HCT116 (cell line): ENCODE measurements at regions not wholly inside any gene's neighbourhood (a gene's known extent, or its start where the extent isn't known, plus 50 kb on each side); places are given as distances from the start of the nearest gene placed in this dataset.

Experiments used
- ATAC-seq: fragments of 200-7000 bp; cut with Tn5 transposase; 2 replicates; pipeline ENCODE4 v1.9.1; 2020; ENCODE audit warnings: mild to moderate bottlenecking, moderate library complexity
- BruUV-seq: library from RNA; stranded (reverse); fragments of 400-500 nt; replicated peaks from 2 replicates; lab custom pipeline; 2021; lab: Mats Ljungman, UMichigan
- CTCF ChIA-PET: fragments of 300-600 bp; sonication (Branson Sonifier 250); formaldehyde crosslinking; loops from one replicate; lab custom pipeline; 2021; ENCODE audit warnings: antibody characterized with exemption; lab: Charles Lee
- POLR2A ChIA-PET: fragments of 300-600, 350-600 bp; sonication (Branson Sonifier 250); formaldehyde crosslinking; loops from one replicate; lab custom pipeline; 2021; ENCODE audit warnings: antibody characterized with exemption; lab: Charles Lee
- RAD21 ChIA-PET, 2 experiments: fragments of 300-600 bp; sonication (Branson Sonifier 250); formaldehyde crosslinking; loops; one replicate each; lab custom pipeline; 2023; ENCODE audit warnings: low total read pairs in 2 of 2; ENCODE audit not compliant: uncharacterized antibody in 2 of 2, unreplicated experiment in 2 of 2, low non-redundant PET in 1 of 2; lab: Charles Lee
- DNase-seq: peaks from one replicate; pipeline ENCODE4 v3.0.0-alpha.2; 2010; ENCODE audit warnings: low read depth, low spot score
- H2AFZ ChIP-seq: fragments of 200-600 bp; shearing (Covaris generic), sonication (generic); 2 replicates; pipeline ENCODE4 v1.6.1; 2017; ENCODE audit warnings: low read depth, mixed run types, mixed read lengths, antibody characterized with exemption, low read length; ENCODE audit not compliant: poor library complexity, severe bottlenecking
- H3K27ac ChIP-seq: 2 replicates; pipeline ENCODE4 v1.5.1; 2012; ENCODE audit warnings: low read depth, low read length
- H3K27me3 ChIP-seq: fragments of 200-600 bp; sonication (generic); 2 replicates; pipeline ENCODE4 v1.6.1; 2016; ENCODE audit warnings: mixed run types, low read length, mixed read lengths; ENCODE audit not compliant: insufficient read depth
- H3K36me3 ChIP-seq, 2 experiments: fragments of 200-500 bp in 1 of 2; fragments of 200-600 bp in 1 of 2; sonication (Bioruptor generic) in 1 of 2; sonication (generic) in 1 of 2; 2 replicates each; pipeline versions ENCODE4 v1.5.1 to v1.6.1; 2014 to 2016; ENCODE audit warnings: low read length in 2 of 2, inconsistent platforms in 1 of 2, mixed read lengths in 1 of 2, mixed run types in 1 of 2; ENCODE audit not compliant: insufficient read depth in 2 of 2, control insufficient read depth in 1 of 2
- H3K4me1 ChIP-seq, 2 experiments: fragments of 200-600 bp in 1 of 2; sonication (generic) in 1 of 2; 2 replicates each; pipeline versions ENCODE4 v1.5.1 to v1.6.1; 2012 to 2017; ENCODE audit warnings: low read length in 2 of 2, inconsistent platforms in 1 of 2, mild to moderate bottlenecking in 1 of 2, mixed read lengths in 1 of 2, mixed run types in 1 of 2, moderate library complexity in 1 of 2; ENCODE audit not compliant: insufficient read depth in 2 of 2, control insufficient read depth in 1 of 2
- H3K4me2 ChIP-seq: fragments of 200-600 bp; sonication (generic); 2 replicates; pipeline ENCODE4 v1.6.1; 2017; ENCODE audit warnings: mixed run types, low read length, mixed read lengths
- H3K4me3 ChIP-seq, 2 experiments: fragments of 200-600 bp in 1 of 2; sonication (generic) in 1 of 2; replicated peaks in 1 of 2; 2 replicates each; pipeline ENCODE4 v1.5.1; 2011 to 2016; ENCODE audit warnings: low read length in 2 of 2, control low read depth in 1 of 2, low read depth in 1 of 2, mild to moderate bottlenecking in 1 of 2, mixed read lengths in 1 of 2, mixed run types in 1 of 2
- H3K79me2 ChIP-seq: fragments of 200-600 bp; sonication (generic); 2 replicates; pipeline ENCODE4 v1.6.1; 2017; ENCODE audit warnings: mild to moderate bottlenecking, mixed run types, low read length, moderate library complexity, mixed read lengths; ENCODE audit not compliant: insufficient read depth
- H3K9ac ChIP-seq: fragments of 200-600 bp; sonication (generic); 2 replicates; pipeline ENCODE4 v1.6.1; 2016; ENCODE audit warnings: low read length, mixed read lengths
- H3K9me2 ChIP-seq: fragments of 200-600 bp; sonication (generic), shearing (Covaris generic); 2 replicates; pipeline ENCODE4 v1.6.1; 2017; ENCODE audit warnings: mixed run types, mild to moderate bottlenecking, moderate library complexity; ENCODE audit not compliant: insufficient read depth
- H3K9me3 ChIP-seq, 2 experiments: fragments of 200-500 bp in 1 of 2; fragments of 200-600 bp in 1 of 2; sonication (Bioruptor generic) in 1 of 2; sonication (generic) in 1 of 2; 2 replicates each; pipeline ENCODE4 v1.6.1; 2014 to 2017; ENCODE audit warnings: low read length in 2 of 2, mixed read lengths in 2 of 2, inconsistent platforms in 1 of 2, low read depth in 1 of 2, mild to moderate bottlenecking in 1 of 2, mixed run types in 1 of 2, moderate library complexity in 1 of 2; ENCODE audit not compliant: control insufficient read depth in 1 of 2, insufficient read depth in 1 of 2
- H4K20me1 ChIP-seq: fragments of 200-600 bp; sonication (generic), shearing (Covaris generic); 2 replicates; pipeline ENCODE4 v1.6.1; 2017; ENCODE audit warnings: mixed run types, mild to moderate bottlenecking, moderate library complexity; ENCODE audit not compliant: insufficient read depth
- ATF3 ChIP-seq: IDR thresholded peaks from 2 replicates; pipeline ENCODE4 v1.6.1; 2012
- CEBPB ChIP-seq: IDR thresholded peaks from 2 replicates; pipeline ENCODE4 v1.6.1; 2012; ENCODE audit warnings: low read depth
- EGR1 ChIP-seq: IDR thresholded peaks from 2 replicates; pipeline ENCODE4 v1.6.1; 2012; ENCODE audit warnings: low read depth
- ELF1 ChIP-seq: IDR thresholded peaks from 2 replicates; pipeline ENCODE4 v1.6.1; 2012; ENCODE audit warnings: low read depth, borderline replicate concordance
- EZH2 ChIP-seq: fragments of 200-600 bp; sonication (generic); IDR thresholded peaks from 2 replicates; pipeline ENCODE4 v1.6.1; 2017; ENCODE audit warnings: antibody characterized with exemption, mixed run types
- FOSL1 ChIP-seq: IDR thresholded peaks from 2 replicates; pipeline ENCODE4 v1.6.1; 2012; ENCODE audit warnings: low read depth
- POLR2A ChIP-seq: IDR thresholded peaks from 2 replicates; pipeline ENCODE4 v1.7.0; 2011; ENCODE audit warnings: borderline replicate concordance; ENCODE audit not compliant: insufficient read depth, insufficient read length; ENCODE audit errors: extremely low read depth
- POLR2AphosphoS5 ChIP-seq: IDR thresholded peaks from 2 replicates; pipeline ENCODE4 v1.6.1; 2011; ENCODE audit warnings: mild to moderate bottlenecking, low read depth, low read length, moderate library complexity
- RAD21 ChIP-seq: IDR thresholded peaks from 2 replicates; pipeline ENCODE4 v1.6.1; 2012; ENCODE audit warnings: low read depth, mild to moderate bottlenecking
- SIN3A ChIP-seq: IDR thresholded peaks from 2 replicates; pipeline ENCODE4 v1.6.1; 2012; ENCODE audit warnings: low read depth
- TCF7L2 ChIP-seq: IDR thresholded peaks from 2 replicates; pipeline ENCODE4 v1.7.0; 2011; ENCODE audit warnings: borderline replicate concordance, inconsistent platforms; ENCODE audit not compliant: insufficient read depth, insufficient read length; ENCODE audit errors: extremely low read depth
- YY1 ChIP-seq: IDR thresholded peaks from 2 replicates; pipeline ENCODE4 v1.6.1; 2011; ENCODE audit warnings: low read length, low read depth, moderate library complexity, mild to moderate bottlenecking; ENCODE audit not compliant: insufficient replicate concordance; ENCODE audit errors: extremely low read depth
- ZBTB33 ChIP-seq: IDR thresholded peaks from 2 replicates; pipeline ENCODE4 v1.6.1; 2011; ENCODE audit warnings: mild to moderate bottlenecking, low read length, moderate library complexity; ENCODE audit not compliant: insufficient replicate concordance; ENCODE audit errors: extremely low read depth
- ZNF274 ChIP-seq: fragments of 200-500 bp; sonication (Bioruptor generic); IDR thresholded peaks from 2 replicates; pipeline ENCODE4 v1.6.1; 2014; ENCODE audit warnings: mild to moderate bottlenecking, low read depth, low read length, inconsistent platforms
- intact Hi-C: fragments of 100-400 bp; cut with micrococcal nuclease; formaldehyde crosslinking; loops from 2 replicates; pipeline ENCODE4 v1.10.0; 2022

GRCh38 chr7:81600608-81601007 is 169.2 kb downstream of the HGF start:
- no peaks in the 10 kb centered on the region for H3K36me3 ChIP-seq
- TF ChIP-seq SIN3A = no peak
- TF ChIP-seq EGR1 = no peak
- TF ChIP-seq ZNF274 = no peak
- no peak for TF ChIP-seq ATF3
- no peak for TF ChIP-seq POLR2AphosphoS5
- no peak for TF ChIP-seq CEBPB
- TF ChIP-seq ELF1 = no peak
- no peak for TF ChIP-seq ZBTB33
- no peaks in the 10 kb centered on the region for H3K4me1 ChIP-seq
- ChIA-PET POLR2A (no interaction called here), RAD21 (no interaction called here), CTCF (no interaction called here)
- DNase-seq = no peak
- ATAC-seq = no peak
- no peaks in the 10 kb centered on the region; the same call in 1 of the 2 replicates for H3K9me2 ChIP-seq
- no peaks in the 10 kb centered on the region for H3K9me3 ChIP-seq
- H3K27me3 ChIP-seq = no peaks in the 10 kb centered on the region
- H3K79me2 ChIP-seq = no peaks in the 10 kb centered on the region
- H3K4me2 ChIP-seq = no peak overlapping the region
- no peak overlapping the region for H2AFZ ChIP-seq
- intact Hi-C loops = no loop called here
- no peak overlapping the region for H3K4me3 ChIP-seq
- BruUV-seq = no TSS peak
- no peaks in the 10 kb centered on the region for H4K20me1 ChIP-seq
- H3K9ac ChIP-seq = no peak overlapping the region
- H3K27ac ChIP-seq = no peak overlapping the region

GRCh38 chr7:81598951-81599350 is 170.9 kb downstream of the HGF start:
- Histone ChIP-seq H3K9me2 (no peaks in the 10 kb centered on the region; the same call in 1 of the 2 replicates), H3K79me2 (no peaks in the 10 kb centered on the region), H3K9ac (no peak overlapping the region), H3K9me3 (no peaks in the 10 kb centered on the region), H3K36me3 (no peaks in the 10 kb centered on the region), H2AFZ (no peak overlapping the region), H4K20me1 (no peaks in the 10 kb centered on the region), H3K4me1 (no peaks in the 10 kb centered on the region), H3K4me3 (no peak overlapping the region), H3K27ac (no peak overlapping the region), H3K4me2 (no peak overlapping the region), H3K27me3 (no peaks in the 10 kb centered on the region)
- ChIA-PET CTCF (no interaction called here), RAD21 (no interaction called here), POLR2A (no interaction called here)
- no TSS peak for BruUV-seq
- DNase-seq (no peak), ATAC-seq (no peak)
- intact Hi-C loops = no loop called here
- TF ChIP-seq POLR2A = no peak
- TF ChIP-seq YY1 = no peak
- no peak for TF ChIP-seq FOSL1
- no peak for TF ChIP-seq TCF7L2
- no peak for TF ChIP-seq RAD21
- no peak for TF ChIP-seq ZBTB33
- TF ChIP-seq EGR1 = no peak
- no peak for TF ChIP-seq EZH2
